ENCODE measurements at regions not wholly inside any gene's neighbourhood (a gene's known extent, or its start where the extent isn't known, plus 50 kb on each side); places are given as distances from the start of the nearest gene placed in this dataset.

GRCh38 chr10:78371136-78371535 lies 337.5 kb downstream of the RPS24 start:
- no peak for TF ChIP-seq POLR2A (IDR thresholded peaks at IDR 0.05)
- TF ChIP-seq, protein P1, sequence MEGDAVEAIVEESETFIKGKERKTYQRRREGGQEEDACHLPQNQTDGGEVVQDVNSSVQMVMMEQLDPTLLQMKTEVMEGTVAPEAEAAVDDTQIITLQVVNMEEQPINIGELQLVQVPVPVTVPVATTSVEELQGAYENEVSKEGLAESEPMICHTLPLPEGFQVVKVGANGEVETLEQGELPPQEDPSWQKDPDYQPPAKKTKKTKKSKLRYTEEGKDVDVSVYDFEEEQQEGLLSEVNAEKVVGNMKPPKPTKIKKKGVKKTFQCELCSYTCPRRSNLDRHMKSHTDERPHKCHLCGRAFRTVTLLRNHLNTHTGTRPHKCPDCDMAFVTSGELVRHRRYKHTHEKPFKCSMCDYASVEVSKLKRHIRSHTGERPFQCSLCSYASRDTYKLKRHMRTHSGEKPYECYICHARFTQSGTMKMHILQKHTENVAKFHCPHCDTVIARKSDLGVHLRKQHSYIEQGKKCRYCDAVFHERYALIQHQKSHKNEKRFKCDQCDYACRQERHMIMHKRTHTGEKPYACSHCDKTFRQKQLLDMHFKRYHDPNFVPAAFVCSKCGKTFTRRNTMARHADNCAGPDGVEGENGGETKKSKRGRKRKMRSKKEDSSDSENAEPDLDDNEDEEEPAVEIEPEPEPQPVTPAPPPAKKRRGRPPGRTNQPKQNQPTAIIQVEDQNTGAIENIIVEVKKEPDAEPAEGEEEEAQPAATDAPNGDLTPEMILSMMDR (IDR thresholded peaks at IDR 0.05): no peak
